HG03460 (cell line): ENCODE measurements at regions not wholly inside any gene's neighbourhood (a gene's known extent, or its start where the extent isn't known, plus 50 kb on each side); places are given as distances from the start of the nearest gene placed in this dataset.

Source experiments
- ATAC-seq: cut with Tn5 transposase; IDR thresholded peaks from one replicate; pipeline ENCODE4 v1.9.1; 2021; ENCODE audit not compliant: unreplicated experiment

- ATAC-seq: no peak
Observed at GRCh38 chr11:98565311-98565710, 455.4 kb upstream of the CNTN5 start.

DNA sequence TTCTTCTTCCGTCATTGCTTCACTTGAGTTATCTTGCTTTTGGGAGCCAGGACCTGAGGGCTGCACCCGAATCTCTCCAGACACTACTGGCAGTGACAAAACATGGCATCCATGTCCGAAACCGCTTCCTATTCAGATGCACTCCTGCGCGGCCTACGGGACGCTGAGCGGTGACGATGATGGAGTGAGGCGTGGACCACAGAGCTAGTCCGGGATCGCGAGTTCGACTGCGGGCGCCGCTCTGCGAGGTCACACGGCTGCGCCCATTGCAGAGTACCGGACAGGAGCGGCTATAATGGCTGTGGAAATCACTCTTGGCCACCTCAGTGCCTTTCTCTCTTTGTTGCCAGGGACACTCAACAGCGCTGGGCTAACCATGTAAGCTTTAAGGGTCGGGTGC lies 453.8 kb upstream of the CNTN5 start:
- ATAC-seq: no peak

DNA sequence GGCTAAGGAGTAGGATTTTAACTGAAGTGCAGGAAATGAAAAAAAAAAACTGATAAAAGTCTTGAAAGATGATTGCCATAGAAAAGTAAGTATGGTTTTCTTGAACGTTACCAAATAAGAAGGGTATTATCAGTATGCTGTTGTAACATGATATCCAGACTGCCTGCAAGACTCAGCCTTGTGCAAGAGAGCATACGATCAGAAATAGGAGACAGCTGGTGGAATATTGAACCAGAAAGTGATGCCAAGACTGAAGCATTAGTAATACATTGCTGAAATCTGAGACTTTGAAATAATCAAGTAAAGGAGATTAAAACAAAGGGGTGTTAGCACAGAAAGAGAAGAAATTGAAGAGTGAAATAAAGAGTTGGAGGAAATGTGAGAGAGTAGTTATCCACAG lies 452.7 kb upstream of the CNTN5 start:
- no peak for ATAC-seq

- no peak for ATAC-seq
Observed at GRCh38 chr11:98572941-98573340, 447.8 kb upstream of the CNTN5 start.

GRCh38 chr11:98587884-98588283 lies 432.9 kb upstream of the CNTN5 start:
- ATAC-seq: no peak

DNA sequence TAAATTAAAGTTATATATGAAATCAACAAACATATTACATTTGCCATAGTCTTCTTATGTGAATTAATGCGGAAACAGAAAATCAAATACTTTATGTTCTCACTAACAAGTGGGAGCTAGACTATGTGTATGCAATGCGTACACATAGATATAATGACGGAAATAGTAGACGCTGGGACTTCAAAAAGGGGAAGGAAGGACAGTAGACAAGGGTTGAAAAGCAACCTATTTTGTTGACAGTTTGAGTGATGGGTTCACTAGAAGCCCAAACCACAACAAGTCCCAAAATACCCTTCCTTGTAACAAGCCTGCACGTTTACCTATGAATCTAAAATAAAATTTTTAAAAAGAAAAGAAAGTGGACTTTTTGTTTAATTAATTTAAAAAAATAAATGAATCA lies 430.8 kb upstream of the CNTN5 start:
- ATAC-seq: no peak

DNA sequence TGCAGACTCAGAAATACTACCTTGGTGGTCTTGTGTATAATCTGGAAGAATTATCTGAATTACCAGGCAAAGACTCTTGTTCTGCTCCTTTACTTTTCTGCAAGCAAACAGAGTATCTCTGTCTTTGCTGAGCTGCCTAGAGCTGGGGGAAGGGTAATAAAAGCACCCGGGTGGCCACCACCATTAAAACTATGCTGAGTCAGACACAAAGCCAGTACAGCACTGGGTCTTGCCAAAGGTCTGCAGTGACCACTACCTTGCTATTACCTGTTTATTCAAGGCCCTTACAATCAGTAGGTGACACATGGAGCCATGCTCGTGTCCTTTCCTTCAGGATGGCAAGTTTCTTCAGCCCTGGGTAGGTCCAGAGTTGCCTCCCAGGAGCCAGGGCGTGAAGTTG lies 420.6 kb upstream of the CNTN5 start:
- no peak for ATAC-seq

GRCh38 chr11:98600786-98601773 lies 419.7 kb upstream of the CNTN5 start:
- ATAC-seq: no peak

- ATAC-seq: no peak
Observed at GRCh38 chr11:98616098-98616655, 404.6 kb upstream of the CNTN5 start.

DNA sequence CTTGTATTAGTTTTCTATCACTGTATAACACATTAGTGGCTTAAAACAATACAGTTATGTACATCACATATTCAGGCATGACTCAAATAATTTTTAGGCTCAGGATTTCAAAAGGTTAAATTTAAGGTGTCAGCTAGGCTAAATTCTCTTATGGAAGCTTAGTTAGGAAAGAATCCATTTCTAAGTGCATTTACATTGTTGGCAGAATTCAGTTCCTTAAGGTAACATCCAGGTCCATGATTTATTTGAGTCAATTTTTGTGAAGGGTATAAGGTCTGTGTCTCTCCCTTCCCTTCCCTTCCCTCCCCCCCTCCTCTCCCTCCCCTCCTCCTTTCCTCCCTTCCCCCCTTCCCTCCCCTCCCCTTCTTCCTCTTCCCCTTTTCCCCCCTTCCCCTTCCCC lies 399.0 kb upstream of the CNTN5 start:
- no peak for ATAC-seq

- no peak for ATAC-seq
Observed at GRCh38 chr11:98625526-98625925, 395.2 kb upstream of the CNTN5 start.

GRCh38 chr11:98630736-98631135 lies 390.0 kb upstream of the CNTN5 start:
- ATAC-seq: no peak

DNA sequence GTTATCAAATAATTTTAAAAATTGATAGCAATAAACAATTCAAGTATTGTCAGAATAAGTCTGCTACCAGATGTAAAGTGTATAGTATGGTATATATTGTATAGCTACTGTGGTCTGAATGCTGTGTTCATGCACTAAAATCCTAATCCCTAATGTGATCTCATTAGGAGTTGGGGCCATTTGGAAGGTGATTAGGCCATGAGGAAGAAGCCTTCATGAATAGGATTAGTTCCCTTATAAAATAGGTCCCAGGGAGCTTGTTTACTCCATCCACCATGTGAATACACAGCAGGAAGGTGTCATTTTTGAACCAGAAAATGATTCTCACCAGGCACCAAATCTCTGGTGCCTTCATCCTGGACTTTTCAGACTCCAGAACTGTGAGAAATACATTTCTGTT lies 363.0 kb upstream of the CNTN5 start:
- ATAC-seq: no peak

DNA sequence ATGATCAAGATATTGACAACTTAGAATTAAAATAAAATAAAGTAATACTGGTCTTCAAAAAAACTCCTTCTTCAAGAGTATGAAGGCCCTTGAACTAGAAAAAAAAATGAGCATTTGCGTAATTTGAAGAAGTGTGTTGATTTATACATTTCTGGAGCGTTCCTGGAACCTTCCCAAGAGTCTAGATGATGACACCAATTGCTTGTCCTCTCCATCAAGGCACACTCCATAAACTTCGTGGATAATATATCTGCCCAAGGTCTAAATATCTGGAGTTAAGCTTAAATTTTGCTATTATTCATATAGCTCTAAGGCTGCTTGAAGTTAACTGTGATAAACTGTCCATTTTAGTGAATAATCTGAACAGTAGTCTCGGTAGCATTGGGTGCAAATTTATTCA lies 361.3 kb upstream of the CNTN5 start:
- ATAC-seq: no peak

DNA sequence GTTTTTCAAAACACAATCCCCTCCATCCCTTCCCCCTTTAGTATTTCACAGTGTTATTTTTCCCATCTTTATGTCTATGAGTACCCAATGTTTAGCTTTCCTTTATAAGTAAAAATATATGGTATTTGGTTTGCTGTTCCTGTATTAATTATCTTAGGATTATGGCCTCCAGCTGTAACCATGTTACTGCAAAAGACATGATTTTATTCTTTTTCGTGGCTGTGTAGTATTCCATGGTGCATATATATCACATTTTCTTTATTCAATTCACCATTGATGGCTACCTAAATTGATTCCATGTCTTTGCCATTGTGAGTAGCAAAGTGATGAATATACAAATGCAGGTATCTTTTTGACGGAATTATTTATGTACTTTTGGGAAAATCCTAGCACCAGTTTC lies 346.4 kb upstream of the CNTN5 start:
- no peak for ATAC-seq

- ATAC-seq: no peak
Observed at GRCh38 chr11:98679673-98680072, 341.1 kb upstream of the CNTN5 start.

DNA sequence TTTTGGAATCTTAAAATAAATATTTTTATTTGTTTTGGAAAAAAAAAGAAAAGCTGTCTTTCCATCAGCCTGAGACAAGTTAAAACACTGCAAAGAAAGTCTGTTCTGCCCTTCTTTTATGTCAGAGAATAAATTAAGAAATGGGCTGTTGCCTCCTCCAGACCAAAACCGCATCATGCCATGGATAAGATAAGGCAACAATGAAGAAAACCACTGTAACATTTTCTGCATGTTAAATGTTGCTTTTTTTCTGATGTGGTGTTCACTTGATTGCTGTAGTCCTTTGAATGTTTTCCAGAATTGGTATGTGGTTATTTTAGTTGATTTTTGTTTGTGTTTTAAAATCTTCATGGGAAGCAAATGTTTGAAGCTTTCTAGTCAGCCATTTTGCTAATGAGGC lies 319.2 kb upstream of the CNTN5 start:
- no peak for ATAC-seq

GRCh38 chr11:98703779-98704556 lies 316.8 kb upstream of the CNTN5 start:
- ATAC-seq: no peak

DNA sequence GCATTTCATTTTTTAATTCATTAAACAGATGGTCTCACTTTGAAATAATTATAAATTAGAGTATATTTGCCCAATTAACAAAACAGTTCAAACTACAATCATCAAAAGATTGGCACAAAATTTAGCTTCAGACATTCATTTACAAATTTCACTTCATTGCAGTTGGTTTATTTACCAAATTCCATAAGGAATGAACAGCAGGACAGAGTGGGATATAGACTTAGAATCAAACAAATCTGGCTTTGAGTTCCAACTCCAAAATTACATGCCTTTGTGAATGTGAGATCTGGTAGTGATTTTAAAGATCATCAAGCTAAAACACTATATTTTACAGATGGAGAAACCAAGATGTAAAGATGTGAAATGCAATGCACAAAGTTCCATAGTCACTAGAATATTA lies 310.7 kb upstream of the CNTN5 start:
- ATAC-seq: no peak

GRCh38 chr11:98710986-98711385 lies 309.8 kb upstream of the CNTN5 start:
- ATAC-seq: no peak

- no peak for ATAC-seq
Observed at GRCh38 chr11:98720951-98721350, 299.8 kb upstream of the CNTN5 start.

- no peak for ATAC-seq
Observed at GRCh38 chr11:98725471-98725870, 295.3 kb upstream of the CNTN5 start.
